ENCODE measurements at regions not wholly inside any gene's neighbourhood (a gene's known extent, or its start where the extent isn't known, plus 50 kb on each side); places are given as distances from the start of the nearest gene placed in this dataset.

DNA sequence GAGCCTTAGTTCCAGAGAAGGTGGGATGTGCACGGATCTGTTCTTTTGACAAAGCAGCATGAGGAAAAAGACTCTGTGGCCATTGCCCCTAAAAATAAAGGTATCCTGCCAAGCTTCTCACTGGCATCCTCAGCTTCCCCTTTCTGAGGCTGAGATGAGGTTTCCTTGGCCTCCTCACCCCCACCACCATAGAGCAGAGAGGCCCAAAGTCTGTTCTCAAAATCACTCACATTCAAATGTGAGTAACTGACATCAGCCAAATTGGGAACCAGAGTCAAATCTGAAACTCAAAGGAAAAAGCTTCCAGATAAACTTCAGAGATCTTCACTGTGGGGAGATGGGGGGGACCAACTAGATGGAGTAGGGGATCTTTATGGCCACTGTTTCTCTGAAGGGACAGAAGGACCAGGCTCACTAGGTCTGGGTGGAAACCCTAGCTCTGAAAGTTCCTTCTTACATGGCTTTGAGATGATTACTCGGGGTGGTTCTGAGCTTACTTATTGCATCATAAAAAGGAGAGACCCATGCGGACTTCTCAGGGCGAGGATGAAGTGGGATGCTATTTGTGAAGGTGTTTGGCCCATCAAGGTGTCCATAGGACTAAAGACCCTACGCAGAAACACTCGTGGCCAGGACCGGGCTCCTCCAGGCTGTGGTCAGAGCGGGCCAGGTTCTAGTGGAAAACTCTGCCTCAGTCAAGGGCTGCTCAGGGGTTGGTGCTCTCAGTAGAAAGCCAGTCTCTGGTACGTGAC, 61.5 kb upstream of the MEF2A start:
- H3K27ac ChIP-seq (ENCODE audit: low read depth in 2 of 2, low read length in 2 of 2): no peak overlapping the region

GRCh38 chr15:99504823-99505551, 60.8 kb upstream of the MEF2A start:
- Histone ChIP-seq H3K27ac (ENCODE audit: low read depth in 2 of 2, low read length in 2 of 2) (no peak overlapping the region), H3K4me3 (ENCODE audit: low read length in 3 of 3) (no peak overlapping the region), H3K4me1 (ENCODE audit: control insufficient read depth in 2 of 3, insufficient read depth in 2 of 3, low read depth in 1 of 3, low read length in 3 of 3) (peaks cover 0 to 4% (median 0%) of the 10 kb centered on the region in 3 donors), H3K9me3 (ENCODE audit: control insufficient read depth in 2 of 3, insufficient read depth in 1 of 3, low read length in 3 of 3) (no peaks in the 10 kb centered on the region), H3K36me3 (ENCODE audit: control insufficient read depth in 2 of 3, insufficient read depth in 3 of 3, low read length in 3 of 3) (no peaks in the 10 kb centered on the region), H3K27me3 (ENCODE audit: control insufficient read depth, insufficient read depth, low read length) (no peaks in the 10 kb centered on the region), H3K9ac (ENCODE audit: low read length in 3 of 3) (no peak overlapping the region)
- TF ChIP-seq, protein P1, sequence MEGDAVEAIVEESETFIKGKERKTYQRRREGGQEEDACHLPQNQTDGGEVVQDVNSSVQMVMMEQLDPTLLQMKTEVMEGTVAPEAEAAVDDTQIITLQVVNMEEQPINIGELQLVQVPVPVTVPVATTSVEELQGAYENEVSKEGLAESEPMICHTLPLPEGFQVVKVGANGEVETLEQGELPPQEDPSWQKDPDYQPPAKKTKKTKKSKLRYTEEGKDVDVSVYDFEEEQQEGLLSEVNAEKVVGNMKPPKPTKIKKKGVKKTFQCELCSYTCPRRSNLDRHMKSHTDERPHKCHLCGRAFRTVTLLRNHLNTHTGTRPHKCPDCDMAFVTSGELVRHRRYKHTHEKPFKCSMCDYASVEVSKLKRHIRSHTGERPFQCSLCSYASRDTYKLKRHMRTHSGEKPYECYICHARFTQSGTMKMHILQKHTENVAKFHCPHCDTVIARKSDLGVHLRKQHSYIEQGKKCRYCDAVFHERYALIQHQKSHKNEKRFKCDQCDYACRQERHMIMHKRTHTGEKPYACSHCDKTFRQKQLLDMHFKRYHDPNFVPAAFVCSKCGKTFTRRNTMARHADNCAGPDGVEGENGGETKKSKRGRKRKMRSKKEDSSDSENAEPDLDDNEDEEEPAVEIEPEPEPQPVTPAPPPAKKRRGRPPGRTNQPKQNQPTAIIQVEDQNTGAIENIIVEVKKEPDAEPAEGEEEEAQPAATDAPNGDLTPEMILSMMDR (IDR thresholded peaks at IDR 0.05; ENCODE audit: borderline replicate concordance, extremely low read depth, insufficient read depth): no peak
- FAIRE-seq (no peak), DNase-seq (no peak)
- intact Hi-C loops (cut with DNase I): no loop called here

More for the DNA sequence above, 61.5 kb upstream of the MEF2A start:
- DNase-seq (no peak), FAIRE-seq (no peak)
- peaks cover 0 to 4% (median 0%) of the 10 kb centered on the region in 3 donors for H3K4me1 ChIP-seq (ENCODE audit: control insufficient read depth in 2 of 3, insufficient read depth in 2 of 3, low read depth in 1 of 3, low read length in 3 of 3)
- no peaks in the 10 kb centered on the region for H3K27me3 ChIP-seq (ENCODE audit: control insufficient read depth, insufficient read depth, low read length)
- H3K4me3 ChIP-seq (ENCODE audit: low read length in 3 of 3): no peak overlapping the region
- H3K9ac ChIP-seq (ENCODE audit: low read length in 3 of 3): no peak overlapping the region
- no peaks in the 10 kb centered on the region for H3K36me3 ChIP-seq (ENCODE audit: control insufficient read depth in 2 of 3, insufficient read depth in 3 of 3, low read length in 3 of 3)
- intact Hi-C loops (cut with DNase I): no loop called here
- TF ChIP-seq, protein P1 (IDR thresholded peaks at IDR 0.05; ENCODE audit: borderline replicate concordance, extremely low read depth, insufficient read depth): no peak
- H3K9me3 ChIP-seq (ENCODE audit: control insufficient read depth in 2 of 3, insufficient read depth in 1 of 3, low read length in 3 of 3): no peaks in the 10 kb centered on the region

GRCh38 chr15:99506399-99506798, 59.4 kb upstream of the MEF2A start:
- TF ChIP-seq, protein P1 (IDR thresholded peaks at IDR 0.05; ENCODE audit: borderline replicate concordance, extremely low read depth, insufficient read depth): no peak
- Histone ChIP-seq H3K36me3 (ENCODE audit: control insufficient read depth in 2 of 3, insufficient read depth in 3 of 3, low read length in 3 of 3) (no peaks in the 10 kb centered on the region), H3K4me1 (ENCODE audit: control insufficient read depth in 2 of 3, insufficient read depth in 2 of 3, low read depth in 1 of 3, low read length in 3 of 3) (peaks cover 0 to 4% (median 0%) of the 10 kb centered on the region in 3 donors), H3K4me3 (ENCODE audit: low read length in 3 of 3) (no peak overlapping the region), H3K27me3 (ENCODE audit: control insufficient read depth, insufficient read depth, low read length) (no peaks in the 10 kb centered on the region), H3K9ac (ENCODE audit: low read length in 3 of 3) (no peak overlapping the region), H3K27ac (ENCODE audit: low read depth in 2 of 2, low read length in 2 of 2) (no peak overlapping the region), H3K9me3 (ENCODE audit: control insufficient read depth in 2 of 3, insufficient read depth in 1 of 3, low read length in 3 of 3) (no peaks in the 10 kb centered on the region)
- intact Hi-C loops (cut with DNase I): no loop called here
- DNase-seq: no peak
- no peak for FAIRE-seq
